ENCODE measurements at regions not wholly inside any gene's neighbourhood (a gene's known extent, or its start where the extent isn't known, plus 50 kb on each side); places are given as distances from the start of the nearest gene placed in this dataset.

DNA sequence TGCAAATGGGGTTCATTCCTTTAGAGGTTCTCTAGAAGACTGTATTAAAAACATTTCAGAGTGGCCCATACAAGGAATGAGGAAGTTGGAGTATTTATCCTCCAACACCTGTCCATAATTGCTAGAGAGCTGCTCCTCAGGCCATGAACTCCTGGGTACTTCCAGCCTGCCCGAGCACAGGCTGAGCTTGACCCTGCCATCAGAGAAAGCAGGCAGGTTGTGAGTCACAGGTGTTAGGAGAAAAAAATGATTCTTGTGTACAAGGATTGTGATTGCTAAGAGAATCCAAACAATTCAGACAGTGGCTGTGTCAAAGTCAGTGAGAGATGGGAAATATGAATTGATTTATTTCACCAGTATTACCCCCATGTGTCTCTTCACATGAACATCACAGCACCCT is 156.8 kb upstream of the GADL1 start:
- Histone ChIP-seq H3K79me1 (ENCODE audit: low read length) (no peaks in the 10 kb centered on the region), H3K36me3 (ENCODE audit: control insufficient read depth, insufficient read depth, low read length) (no peaks in the 10 kb centered on the region), H3K27me3 (ENCODE audit: insufficient read depth, low read length, poor library complexity) (no peaks in the 10 kb centered on the region), H2AK5ac (ENCODE audit: low read length) (no peak overlapping the region), H3K27ac (ENCODE audit: low read depth, low read length) (no peak overlapping the region), H3K56ac (ENCODE audit: low read length) (no peak overlapping the region), H2BK15ac (replicated peaks; ENCODE audit: low read depth) (no peak overlapping the region), H4K5ac (ENCODE audit: low read length) (no peak overlapping the region), H3K4me1 (ENCODE audit: control insufficient read depth, low read depth, low read length) (no peaks in the 10 kb centered on the region), H3K23ac (ENCODE audit: low read length) (no peak overlapping the region), H3K4me3 (ENCODE audit: low read length) (no peak overlapping the region), H3K9ac (ENCODE audit: low read length) (no peak overlapping the region), H2BK5ac (ENCODE audit: low read length) (no peak overlapping the region), H3K18ac (ENCODE audit: low read length) (no peak overlapping the region), H3K4me2 (ENCODE audit: low read length) (no peak overlapping the region), H3K4ac (ENCODE audit: low read depth, low read length) (no peak overlapping the region), H2BK120ac (ENCODE audit: low read depth, low read length) (no peak overlapping the region), H4K8ac (ENCODE audit: low read depth, low read length) (no peak overlapping the region), H3K79me2 (ENCODE audit: control insufficient read depth, insufficient read depth, low read length) (no peaks in the 10 kb centered on the region)
- no peak for DNase-seq
- WGBS (ENCODE audit: extremely low coverage, insufficient coverage, low lambda C conversion rate): no CpG with 5 or more reads among the region's 1 CpG

DNA sequence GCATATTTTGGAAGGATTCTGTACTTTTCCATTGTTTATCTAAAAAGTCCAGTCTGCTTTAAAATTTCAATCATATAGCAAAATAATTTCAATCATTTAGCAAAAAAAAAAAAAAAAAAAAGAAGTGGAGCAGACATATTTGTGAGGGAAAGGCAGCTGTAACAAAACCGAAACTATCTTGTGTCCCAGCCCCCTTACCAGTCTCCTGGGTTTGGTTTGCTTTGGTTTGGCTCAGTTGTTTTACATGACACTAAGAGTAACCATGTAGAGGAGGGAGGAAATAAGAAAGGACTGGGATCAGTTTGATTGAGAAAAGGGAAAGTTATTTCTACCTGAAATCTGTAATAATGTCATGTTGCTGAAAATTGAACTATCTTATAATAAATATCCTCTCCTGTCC is 158.8 kb upstream of the GADL1 start:
- Histone ChIP-seq H4K8ac (ENCODE audit: low read depth, low read length) (no peak overlapping the region), H3K36me3 (ENCODE audit: control insufficient read depth, insufficient read depth, low read length) (no peaks in the 10 kb centered on the region), H3K79me1 (ENCODE audit: low read length) (no peaks in the 10 kb centered on the region), H2BK5ac (ENCODE audit: low read length) (no peak overlapping the region), H2BK120ac (ENCODE audit: low read depth, low read length) (no peak overlapping the region), H2AK5ac (ENCODE audit: low read length) (no peak overlapping the region), H3K56ac (ENCODE audit: low read length) (no peak overlapping the region), H4K5ac (ENCODE audit: low read length) (no peak overlapping the region), H3K4ac (ENCODE audit: low read depth, low read length) (no peak overlapping the region), H3K4me3 (ENCODE audit: low read length) (no peak overlapping the region), H3K4me2 (ENCODE audit: low read length) (no peak overlapping the region), H3K27ac (ENCODE audit: low read depth, low read length) (no peak overlapping the region), H3K27me3 (ENCODE audit: insufficient read depth, low read length, poor library complexity) (no peaks in the 10 kb centered on the region), H3K23ac (ENCODE audit: low read length) (no peak overlapping the region), H3K4me1 (ENCODE audit: control insufficient read depth, low read depth, low read length) (no peaks in the 10 kb centered on the region), H3K79me2 (ENCODE audit: control insufficient read depth, insufficient read depth, low read length) (no peaks in the 10 kb centered on the region), H2BK15ac (replicated peaks; ENCODE audit: low read depth) (no peak overlapping the region), H3K18ac (ENCODE audit: low read length) (no peak overlapping the region), H3K9ac (ENCODE audit: low read length) (no peak overlapping the region)
- no CpG with 5 or more reads among the region's 1 CpG for WGBS (ENCODE audit: extremely low coverage, insufficient coverage, low lambda C conversion rate)
- DNase-seq: no peak

DNA sequence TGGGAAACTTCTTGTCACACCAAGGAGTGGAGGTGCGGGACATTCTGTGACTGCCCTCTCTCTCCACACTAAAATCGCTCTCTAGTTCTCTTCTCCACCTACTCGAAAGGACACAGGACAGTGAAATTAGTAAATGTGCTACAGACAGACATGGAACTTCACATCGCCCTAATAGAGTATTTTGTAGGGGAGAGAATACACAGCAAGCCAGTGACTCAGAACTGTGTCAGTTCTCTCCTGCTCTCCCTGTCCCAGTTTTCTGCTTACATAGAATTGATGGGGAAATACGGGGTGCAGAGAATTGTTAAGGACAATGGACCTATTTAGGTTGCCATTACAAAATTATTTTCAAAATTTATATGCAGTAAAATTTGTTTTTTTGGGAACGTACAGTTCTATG is 159.6 kb upstream of the GADL1 start:
- Histone ChIP-seq H3K9ac (ENCODE audit: low read length) (no peak overlapping the region), H3K4me3 (ENCODE audit: low read length) (no peak overlapping the region), H3K4me1 (ENCODE audit: control insufficient read depth, low read depth, low read length) (no peaks in the 10 kb centered on the region), H2BK15ac (replicated peaks; ENCODE audit: low read depth) (no peak overlapping the region), H3K79me2 (ENCODE audit: control insufficient read depth, insufficient read depth, low read length) (no peaks in the 10 kb centered on the region), H3K18ac (ENCODE audit: low read length) (no peak overlapping the region), H4K8ac (ENCODE audit: low read depth, low read length) (no peak overlapping the region), H3K27ac (ENCODE audit: low read depth, low read length) (no peak overlapping the region), H2BK120ac (ENCODE audit: low read depth, low read length) (no peak overlapping the region), H3K4ac (ENCODE audit: low read depth, low read length) (no peak overlapping the region), H3K36me3 (ENCODE audit: control insufficient read depth, insufficient read depth, low read length) (no peaks in the 10 kb centered on the region), H3K27me3 (ENCODE audit: insufficient read depth, low read length, poor library complexity) (no peaks in the 10 kb centered on the region), H4K5ac (ENCODE audit: low read length) (no peak overlapping the region), H2BK5ac (ENCODE audit: low read length) (no peak overlapping the region), H3K56ac (ENCODE audit: low read length) (no peak overlapping the region), H2AK5ac (ENCODE audit: low read length) (no peak overlapping the region), H3K79me1 (ENCODE audit: low read length) (no peaks in the 10 kb centered on the region), H3K4me2 (ENCODE audit: low read length) (no peak overlapping the region), H3K23ac (ENCODE audit: low read length) (no peak overlapping the region)
- no peak for DNase-seq
- 100% methylated on average over 1 of the region's 6 CpGs for WGBS (ENCODE audit: extremely low coverage, insufficient coverage, low lambda C conversion rate)

DNA sequence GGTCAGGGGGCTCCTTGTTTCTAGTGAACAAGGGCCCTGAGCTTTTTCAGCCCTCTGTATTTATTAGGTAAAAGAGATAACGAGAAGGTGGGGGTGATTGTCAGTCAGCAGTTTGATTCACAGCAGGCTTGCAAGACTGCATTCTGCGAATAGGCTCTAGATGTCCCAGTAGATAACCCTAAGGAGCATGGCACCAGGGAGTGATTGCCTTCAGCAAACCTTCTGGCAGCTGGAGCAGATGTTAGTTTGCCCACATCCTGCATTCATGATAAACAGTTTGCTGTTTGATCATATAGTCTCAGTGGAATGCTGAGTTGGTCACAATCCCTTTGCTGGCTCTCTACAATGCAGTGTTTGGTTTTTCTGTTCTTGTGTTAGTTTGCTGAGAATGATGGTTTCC is 161.3 kb upstream of the GADL1 start:
- no peaks in the 10 kb centered on the region for H3K36me3 ChIP-seq (ENCODE audit: control insufficient read depth, insufficient read depth, low read length)
- no CpG with 5 or more reads among the region's 2 CpGs for WGBS (ENCODE audit: extremely low coverage, insufficient coverage, low lambda C conversion rate)
- no peak overlapping the region for H3K23ac ChIP-seq (ENCODE audit: low read length)
- no peak overlapping the region for H2BK5ac ChIP-seq (ENCODE audit: low read length)
- H2BK15ac ChIP-seq (replicated peaks; ENCODE audit: low read depth): no peak overlapping the region
- no peak overlapping the region for H3K56ac ChIP-seq (ENCODE audit: low read length)
- no peak overlapping the region for H3K4me3 ChIP-seq (ENCODE audit: low read length)
- H3K4ac ChIP-seq (ENCODE audit: low read depth, low read length): no peak overlapping the region
- H3K18ac ChIP-seq (ENCODE audit: low read length): no peak overlapping the region
- no peaks in the 10 kb centered on the region for H3K4me1 ChIP-seq (ENCODE audit: control insufficient read depth, low read depth, low read length)
- no peaks in the 10 kb centered on the region for H3K27me3 ChIP-seq (ENCODE audit: insufficient read depth, low read length, poor library complexity)
- no peak overlapping the region for H4K5ac ChIP-seq (ENCODE audit: low read length)
- H3K27ac ChIP-seq (ENCODE audit: low read depth, low read length): no peak overlapping the region
- no peak overlapping the region for H2AK5ac ChIP-seq (ENCODE audit: low read length)
- DNase-seq: peak; percentile 55
- no peak overlapping the region for H3K9ac ChIP-seq (ENCODE audit: low read length)
- no peaks in the 10 kb centered on the region for H3K79me1 ChIP-seq (ENCODE audit: low read length)
- no peak overlapping the region for H2BK120ac ChIP-seq (ENCODE audit: low read depth, low read length)
- H3K79me2 ChIP-seq (ENCODE audit: control insufficient read depth, insufficient read depth, low read length): no peaks in the 10 kb centered on the region
- no peak overlapping the region for H3K4me2 ChIP-seq (ENCODE audit: low read length)
- no peak overlapping the region for H4K8ac ChIP-seq (ENCODE audit: low read depth, low read length)

DNA sequence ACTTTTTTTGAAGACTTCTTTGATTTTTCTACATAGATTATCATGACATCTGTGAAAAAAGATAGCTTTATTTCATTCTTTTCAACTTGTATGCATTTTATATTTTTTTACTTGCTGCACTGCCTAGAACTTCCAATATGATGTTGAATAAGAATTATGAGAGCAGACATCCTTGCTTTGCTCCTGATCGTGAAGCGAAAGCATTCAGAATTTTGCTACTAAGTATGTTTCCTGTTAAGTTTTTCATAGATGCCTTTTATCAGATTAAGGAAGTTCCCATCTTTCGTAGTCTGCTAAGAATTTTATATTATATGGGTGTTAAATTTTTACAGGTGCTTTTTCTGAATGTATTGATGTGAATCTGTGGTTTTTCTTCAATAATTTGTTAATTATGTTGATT is 163.4 kb upstream of the GADL1 start:
- Histone ChIP-seq H2BK15ac (replicated peaks; ENCODE audit: low read depth) (no peak overlapping the region), H4K5ac (ENCODE audit: low read length) (no peak overlapping the region), H3K56ac (ENCODE audit: low read length) (no peak overlapping the region), H3K4me3 (ENCODE audit: low read length) (no peak overlapping the region), H3K79me2 (ENCODE audit: control insufficient read depth, insufficient read depth, low read length) (no peaks in the 10 kb centered on the region), H2AK5ac (ENCODE audit: low read length) (no peak overlapping the region), H3K18ac (ENCODE audit: low read length) (no peak overlapping the region), H3K23ac (ENCODE audit: low read length) (no peak overlapping the region), H3K79me1 (ENCODE audit: low read length) (no peaks in the 10 kb centered on the region), H3K27me3 (ENCODE audit: insufficient read depth, low read length, poor library complexity) (no peaks in the 10 kb centered on the region), H2BK120ac (ENCODE audit: low read depth, low read length) (no peak overlapping the region), H4K8ac (ENCODE audit: low read depth, low read length) (no peak overlapping the region), H3K27ac (ENCODE audit: low read depth, low read length) (no peak overlapping the region), H2BK5ac (ENCODE audit: low read length) (no peak overlapping the region), H3K9ac (ENCODE audit: low read length) (no peak overlapping the region), H3K4me1 (ENCODE audit: control insufficient read depth, low read depth, low read length) (no peaks in the 10 kb centered on the region), H3K4me2 (ENCODE audit: low read length) (no peak overlapping the region), H3K36me3 (ENCODE audit: control insufficient read depth, insufficient read depth, low read length) (no peaks in the 10 kb centered on the region), H3K4ac (ENCODE audit: low read depth, low read length) (no peak overlapping the region)
- no peak for DNase-seq
- WGBS (ENCODE audit: extremely low coverage, insufficient coverage, low lambda C conversion rate): no CpG with 5 or more reads among the region's 3 CpGs

DNA sequence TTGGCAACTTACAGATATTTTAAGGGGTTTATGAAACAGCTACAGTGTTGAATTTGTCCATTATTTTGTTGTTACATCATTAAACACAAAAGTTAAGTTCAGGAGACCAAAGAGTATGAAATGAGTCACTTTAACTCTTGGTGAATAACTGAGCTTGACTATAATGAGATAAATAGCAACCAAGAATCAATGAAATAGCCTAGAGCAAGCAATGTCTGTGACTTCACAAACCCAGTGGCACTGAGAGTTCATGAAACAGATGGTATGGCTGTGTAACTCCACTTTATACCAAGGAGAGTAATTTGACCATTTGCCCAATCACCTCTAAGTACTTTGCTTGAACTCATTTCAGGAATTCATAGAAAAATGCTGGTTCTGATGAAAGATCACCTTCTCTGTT is 169.6 kb upstream of the GADL1 start:
- Histone ChIP-seq H3K23ac (ENCODE audit: low read length) (no peak overlapping the region), H3K36me3 (ENCODE audit: control insufficient read depth, insufficient read depth, low read length) (no peaks in the 10 kb centered on the region), H3K79me2 (ENCODE audit: control insufficient read depth, insufficient read depth, low read length) (no peaks in the 10 kb centered on the region), H2BK15ac (replicated peaks; ENCODE audit: low read depth) (no peak overlapping the region), H3K4ac (ENCODE audit: low read depth, low read length) (no peak overlapping the region), H3K4me1 (ENCODE audit: control insufficient read depth, low read depth, low read length) (no peaks in the 10 kb centered on the region), H3K27ac (ENCODE audit: low read depth, low read length) (no peak overlapping the region), H2BK120ac (ENCODE audit: low read depth, low read length) (no peak overlapping the region), H3K27me3 (ENCODE audit: insufficient read depth, low read length, poor library complexity) (no peaks in the 10 kb centered on the region), H3K18ac (ENCODE audit: low read length) (no peak overlapping the region), H3K79me1 (ENCODE audit: low read length) (no peaks in the 10 kb centered on the region), H3K4me2 (ENCODE audit: low read length) (no peak overlapping the region), H4K8ac (ENCODE audit: low read depth, low read length) (no peak overlapping the region), H3K56ac (ENCODE audit: low read length) (no peak overlapping the region), H2AK5ac (ENCODE audit: low read length) (no peak overlapping the region), H3K9ac (ENCODE audit: low read length) (no peak overlapping the region), H3K4me3 (ENCODE audit: low read length) (no peak overlapping the region), H2BK5ac (ENCODE audit: low read length) (no peak overlapping the region), H4K5ac (ENCODE audit: low read length) (no peak overlapping the region)
- no peak for DNase-seq
